ENCODE measurements at regions not wholly inside any gene's neighbourhood (a gene's known extent, or its start where the extent isn't known, plus 50 kb on each side); places are given as distances from the start of the nearest gene placed in this dataset.

DNA sequence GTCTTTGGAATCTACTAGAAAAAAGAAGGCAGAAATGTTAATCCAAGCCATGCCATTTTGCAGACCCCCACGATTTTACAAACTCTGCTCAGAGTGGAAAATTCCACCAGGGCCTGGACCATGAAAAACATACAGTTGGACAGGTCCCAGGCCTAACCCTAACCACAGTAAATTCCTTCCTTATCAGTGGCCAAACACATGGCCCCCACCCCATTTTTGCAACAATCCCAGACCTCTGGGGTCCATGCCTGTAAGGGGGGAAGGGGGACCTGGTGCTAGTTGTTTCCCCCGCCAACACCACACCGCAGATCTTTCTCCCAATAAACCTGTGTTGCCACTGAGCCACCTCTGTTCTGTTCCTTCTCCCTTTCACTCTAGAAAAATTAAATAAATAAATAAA, 1352.7 kb downstream of the AMY1C start:
- TF ChIP-seq, protein P1, sequence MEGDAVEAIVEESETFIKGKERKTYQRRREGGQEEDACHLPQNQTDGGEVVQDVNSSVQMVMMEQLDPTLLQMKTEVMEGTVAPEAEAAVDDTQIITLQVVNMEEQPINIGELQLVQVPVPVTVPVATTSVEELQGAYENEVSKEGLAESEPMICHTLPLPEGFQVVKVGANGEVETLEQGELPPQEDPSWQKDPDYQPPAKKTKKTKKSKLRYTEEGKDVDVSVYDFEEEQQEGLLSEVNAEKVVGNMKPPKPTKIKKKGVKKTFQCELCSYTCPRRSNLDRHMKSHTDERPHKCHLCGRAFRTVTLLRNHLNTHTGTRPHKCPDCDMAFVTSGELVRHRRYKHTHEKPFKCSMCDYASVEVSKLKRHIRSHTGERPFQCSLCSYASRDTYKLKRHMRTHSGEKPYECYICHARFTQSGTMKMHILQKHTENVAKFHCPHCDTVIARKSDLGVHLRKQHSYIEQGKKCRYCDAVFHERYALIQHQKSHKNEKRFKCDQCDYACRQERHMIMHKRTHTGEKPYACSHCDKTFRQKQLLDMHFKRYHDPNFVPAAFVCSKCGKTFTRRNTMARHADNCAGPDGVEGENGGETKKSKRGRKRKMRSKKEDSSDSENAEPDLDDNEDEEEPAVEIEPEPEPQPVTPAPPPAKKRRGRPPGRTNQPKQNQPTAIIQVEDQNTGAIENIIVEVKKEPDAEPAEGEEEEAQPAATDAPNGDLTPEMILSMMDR (IDR thresholded peaks at IDR 0.05; ENCODE audit: low read depth, low read length), result no peak
- no peak for DNase-seq (ENCODE audit: extremely low read depth, low read depth)

DNA sequence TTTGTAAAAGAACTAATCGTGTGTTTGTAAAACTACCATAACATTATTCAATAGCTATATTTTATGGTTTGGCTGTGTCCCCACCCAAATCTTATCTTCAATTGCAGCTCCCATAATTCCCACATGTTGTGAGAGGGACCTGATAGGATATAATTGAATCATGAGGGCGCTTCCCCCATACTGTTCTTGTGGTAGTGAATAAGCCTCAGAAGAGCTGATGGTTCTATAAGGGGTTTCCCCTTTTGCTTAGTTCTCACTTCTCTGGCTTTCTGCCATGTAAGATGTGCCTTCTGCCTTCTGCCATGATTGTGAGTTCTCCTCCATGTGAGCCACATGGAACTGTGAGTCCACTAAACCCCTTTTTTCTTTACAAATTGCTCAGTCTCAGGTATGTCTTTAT, 1372.3 kb downstream of the AMY1C start:
- DNase-seq (ENCODE audit: extremely low read depth, low read depth), result no peak
- TF ChIP-seq, protein P1 (IDR thresholded peaks at IDR 0.05; ENCODE audit: low read depth, low read length), result no peak

DNA sequence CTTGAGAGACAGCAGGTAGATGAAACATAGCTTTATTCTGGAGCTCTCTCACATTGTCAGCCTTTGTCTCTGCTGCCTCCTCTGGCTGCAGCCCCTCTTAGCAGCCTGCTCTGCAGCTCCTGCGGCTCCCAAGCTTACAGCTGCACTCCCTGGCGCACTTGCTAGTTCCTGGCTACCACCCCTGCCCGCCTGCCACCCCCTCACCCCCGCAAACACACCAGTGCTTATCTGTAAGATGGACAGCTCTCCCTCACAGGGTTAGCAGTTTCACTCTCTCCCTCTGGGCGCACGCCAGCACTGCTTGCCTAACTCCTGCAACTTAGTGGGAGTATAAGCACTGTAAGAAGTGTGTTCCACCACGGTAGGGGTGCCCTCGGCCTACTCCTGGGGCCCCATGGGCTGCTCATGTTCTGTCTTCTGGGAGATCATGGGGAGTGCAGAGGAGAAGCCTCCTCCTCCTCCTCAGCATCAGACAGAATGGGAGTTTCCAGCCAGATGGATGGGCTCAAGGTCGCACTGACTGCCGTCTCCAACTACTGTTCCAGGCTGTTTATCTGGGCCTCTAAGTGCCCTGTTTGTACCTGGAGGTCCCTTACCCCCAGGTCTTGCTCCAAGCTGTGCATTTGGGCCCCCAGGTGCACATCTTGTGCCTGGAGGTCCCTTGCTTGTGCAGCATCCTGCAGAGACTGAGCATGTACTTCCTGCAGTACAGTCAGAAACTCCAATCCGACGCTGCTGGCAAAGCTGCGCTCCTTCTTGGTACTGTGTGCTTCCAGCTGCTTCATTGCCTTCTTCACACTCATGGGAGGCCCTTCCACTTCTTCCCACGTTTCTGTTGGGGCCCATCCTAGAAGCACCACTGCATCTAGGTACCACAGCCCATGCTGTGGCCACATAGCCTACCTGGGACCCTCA, 1388.1 kb downstream of the AMY1C start:
- TF ChIP-seq, protein P1 (IDR thresholded peaks at IDR 0.05; ENCODE audit: low read depth, low read length), result no peak

DNA sequence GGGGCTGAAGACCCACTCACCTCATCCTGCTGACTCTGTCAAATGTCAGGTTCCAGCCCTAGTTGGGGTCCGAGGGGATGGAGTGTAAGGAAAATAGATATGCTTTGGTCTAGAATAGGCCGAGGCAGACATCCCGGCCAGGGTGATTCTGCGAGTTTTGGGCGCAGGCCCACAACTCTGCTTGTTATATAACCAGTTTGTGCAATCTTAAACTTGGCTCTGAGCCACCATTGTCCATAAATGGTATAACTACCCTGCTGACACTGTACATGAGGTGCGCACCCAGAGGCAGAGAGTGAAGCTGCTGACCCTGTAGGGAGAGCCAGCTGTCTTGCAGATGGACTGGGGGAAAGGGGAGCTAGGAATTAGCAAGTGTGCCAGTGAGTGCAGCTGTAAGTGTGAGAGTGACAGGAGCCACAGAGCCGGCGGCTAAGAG, 1388.8 kb downstream of the AMY1C start:
- TF ChIP-seq, protein P1 (IDR thresholded peaks at IDR 0.05; ENCODE audit: low read depth, low read length), result no peak
- no peak for DNase-seq (ENCODE audit: extremely low read depth, low read depth)

More for the DNA sequence above, 1388.1 kb downstream of the AMY1C start:
- DNase-seq (ENCODE audit: extremely low read depth, low read depth), result no peak

DNA sequence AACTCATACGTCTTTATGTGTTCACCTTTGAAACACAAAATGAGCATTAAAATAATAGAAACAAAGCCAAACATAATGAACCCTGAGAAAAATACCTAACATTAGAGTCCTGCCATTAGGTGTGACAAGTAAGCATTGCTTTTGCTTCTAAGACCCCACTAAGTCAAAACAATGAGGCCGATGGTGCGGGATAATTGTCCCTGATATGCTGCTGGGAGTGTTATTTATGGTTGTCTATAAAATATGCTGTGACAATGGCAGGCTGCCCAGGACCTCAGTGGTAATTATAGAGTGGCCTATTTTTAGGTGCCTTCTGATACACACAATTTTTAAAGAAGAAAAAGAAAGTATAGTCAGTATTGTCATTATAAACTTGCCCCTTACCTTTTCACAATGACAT, 1423.1 kb downstream of the AMY1C start:
- TF ChIP-seq, protein P1 (IDR thresholded peaks at IDR 0.05; ENCODE audit: low read depth, low read length), result no peak
- DNase-seq (ENCODE audit: extremely low read depth, low read depth), result no peak

- TF ChIP-seq, protein P1 (IDR thresholded peaks at IDR 0.05; ENCODE audit: low read depth, low read length), result no peak
- no peak for DNase-seq (ENCODE audit: extremely low read depth, low read depth)
Measured at GRCh38 chr1:105180789-105181188, 1431.1 kb downstream of the AMY1C start.

- TF ChIP-seq, protein P1 (IDR thresholded peaks at IDR 0.05; ENCODE audit: low read depth, low read length), result no peak
- DNase-seq (ENCODE audit: extremely low read depth, low read depth), result no peak
Measured at GRCh38 chr1:105204836-105205371, 1455.2 kb downstream of the AMY1C start.
